ENCODE measurements at regions not wholly inside any gene's neighbourhood (a gene's known extent, or its start where the extent isn't known, plus 50 kb on each side); places are given as distances from the start of the nearest gene placed in this dataset.

DNA sequence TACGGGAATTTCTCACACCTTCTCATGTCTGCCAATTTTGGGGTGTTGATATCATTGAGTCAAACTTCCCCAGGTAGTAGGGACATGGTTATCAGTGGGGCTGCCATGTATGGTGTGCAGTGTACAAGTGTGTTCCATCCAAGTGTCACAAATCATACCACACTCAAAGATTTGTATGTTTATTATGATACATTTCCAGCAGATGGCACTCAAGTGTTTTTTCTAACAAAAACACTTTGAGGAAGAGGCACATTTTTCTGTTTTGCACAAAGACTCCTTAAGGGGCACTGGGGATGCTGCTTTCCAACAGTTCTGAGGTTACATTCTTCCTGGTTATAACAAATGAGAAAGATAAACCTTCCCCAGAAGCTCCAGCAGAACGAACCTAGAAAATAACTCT, 414.5 kb downstream of the REEP3 start:
- WGBS, result 43% methylated on average over 2 of the region's 2 CpGs
- H3K27ac ChIP-seq, result no peak overlapping the region
- no peaks in the 10 kb centered on the region for H3K27me3 ChIP-seq

DNA sequence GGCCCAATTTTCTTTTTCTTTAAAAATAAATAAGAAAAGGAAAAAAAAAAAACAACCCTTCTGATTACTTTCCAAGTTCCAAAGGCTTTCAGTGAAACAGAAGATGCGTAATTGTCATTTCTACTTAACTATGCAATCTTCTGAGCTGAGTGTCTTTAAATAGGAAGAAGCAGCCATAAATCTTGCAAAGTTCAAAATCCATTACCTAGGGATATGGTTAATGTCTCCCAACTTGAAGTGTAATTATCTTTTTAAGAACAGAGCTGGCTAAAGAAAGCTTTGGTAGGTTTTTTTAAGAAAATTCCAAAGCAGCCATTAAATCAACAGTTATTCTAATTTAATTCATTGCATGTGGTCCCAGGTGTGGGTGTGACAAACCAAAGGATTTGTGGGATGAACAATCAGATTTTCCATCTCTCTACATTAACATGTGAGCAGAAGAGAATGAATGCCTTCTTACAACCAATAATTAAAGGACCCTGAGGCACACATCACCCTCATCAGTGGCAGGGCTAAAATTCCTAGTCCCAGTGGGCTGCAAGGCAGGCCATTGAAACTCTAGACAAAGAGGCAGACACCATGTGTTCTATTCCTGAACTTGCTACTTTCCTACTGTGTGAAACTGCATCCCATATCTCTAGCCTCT, 419.2 kb downstream of the REEP3 start:
- Histone ChIP-seq H3K9me3 (no peaks in the 10 kb centered on the region), H3K36me3 (no peaks in the 10 kb centered on the region), H3K27ac (no peak overlapping the region), H3K4me3 (no peak overlapping the region), H3K4me1 (no peaks in the 10 kb centered on the region), H3K27me3 (no peaks in the 10 kb centered on the region)
- DNase-seq (ENCODE audit: low spot score in 2 of 2), result no peak
- 82% methylated on average over 1 of the region's 1 CpG for WGBS
- TF ChIP-seq, protein P1, sequence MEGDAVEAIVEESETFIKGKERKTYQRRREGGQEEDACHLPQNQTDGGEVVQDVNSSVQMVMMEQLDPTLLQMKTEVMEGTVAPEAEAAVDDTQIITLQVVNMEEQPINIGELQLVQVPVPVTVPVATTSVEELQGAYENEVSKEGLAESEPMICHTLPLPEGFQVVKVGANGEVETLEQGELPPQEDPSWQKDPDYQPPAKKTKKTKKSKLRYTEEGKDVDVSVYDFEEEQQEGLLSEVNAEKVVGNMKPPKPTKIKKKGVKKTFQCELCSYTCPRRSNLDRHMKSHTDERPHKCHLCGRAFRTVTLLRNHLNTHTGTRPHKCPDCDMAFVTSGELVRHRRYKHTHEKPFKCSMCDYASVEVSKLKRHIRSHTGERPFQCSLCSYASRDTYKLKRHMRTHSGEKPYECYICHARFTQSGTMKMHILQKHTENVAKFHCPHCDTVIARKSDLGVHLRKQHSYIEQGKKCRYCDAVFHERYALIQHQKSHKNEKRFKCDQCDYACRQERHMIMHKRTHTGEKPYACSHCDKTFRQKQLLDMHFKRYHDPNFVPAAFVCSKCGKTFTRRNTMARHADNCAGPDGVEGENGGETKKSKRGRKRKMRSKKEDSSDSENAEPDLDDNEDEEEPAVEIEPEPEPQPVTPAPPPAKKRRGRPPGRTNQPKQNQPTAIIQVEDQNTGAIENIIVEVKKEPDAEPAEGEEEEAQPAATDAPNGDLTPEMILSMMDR (IDR thresholded peaks at IDR 0.05), result no peak
- TF ChIP-seq EP300 (IDR thresholded peaks at IDR 0.05) (no peak), POLR2A (IDR thresholded peaks at IDR 0.05) (no peak), POLR2AphosphoS5 (IDR thresholded peaks at IDR 0.05) (no peak)

More for the DNA sequence above, 414.5 kb downstream of the REEP3 start:
- TF ChIP-seq POLR2A (IDR thresholded peaks at IDR 0.05) (no peak), EP300 (IDR thresholded peaks at IDR 0.05) (no peak), POLR2AphosphoS5 (IDR thresholded peaks at IDR 0.05) (no peak)
- TF ChIP-seq, protein P1 (IDR thresholded peaks at IDR 0.05), result no peak
- no peaks in the 10 kb centered on the region for H3K36me3 ChIP-seq
- H3K4me1 ChIP-seq, result no peaks in the 10 kb centered on the region
- no peaks in the 10 kb centered on the region for H3K9me3 ChIP-seq
- no peak for DNase-seq (ENCODE audit: low spot score in 2 of 2)
- no peak overlapping the region for H3K4me3 ChIP-seq

DNA sequence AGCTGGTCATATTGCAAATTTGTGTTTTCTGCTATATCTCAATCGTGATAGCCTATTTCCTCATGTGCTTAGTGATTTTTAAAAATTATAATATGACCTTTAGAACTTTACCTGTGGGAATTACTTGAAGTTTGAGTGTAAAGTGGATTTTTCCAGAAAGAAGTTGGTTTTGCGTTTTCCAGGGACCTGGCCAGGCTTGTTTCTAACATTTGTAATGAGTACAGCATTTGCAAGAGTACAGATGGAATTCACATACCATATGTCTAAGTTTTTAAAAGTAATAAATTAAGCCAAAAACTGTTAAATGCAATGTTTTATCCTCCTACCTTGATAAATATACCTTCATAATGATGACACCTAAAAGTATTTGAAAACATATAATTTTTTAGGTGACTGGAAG, 443.2 kb downstream of the REEP3 start:
- no peaks in the 10 kb centered on the region for H3K9me3 ChIP-seq
- DNase-seq (ENCODE audit: low spot score in 2 of 2), result no peak
- H3K36me3 ChIP-seq, result no peaks in the 10 kb centered on the region
- H3K27ac ChIP-seq, result no peak overlapping the region
- WGBS, result 77% methylated on average over 2 of the region's 2 CpGs
- H3K27me3 ChIP-seq, result no peaks in the 10 kb centered on the region
- H3K4me1 ChIP-seq, result no peaks in the 10 kb centered on the region
- no peak overlapping the region for H3K4me3 ChIP-seq
- TF ChIP-seq, protein P1 (IDR thresholded peaks at IDR 0.05), result no peak
- TF ChIP-seq POLR2A (IDR thresholded peaks at IDR 0.05) (no peak), POLR2AphosphoS5 (IDR thresholded peaks at IDR 0.05) (no peak), EP300 (IDR thresholded peaks at IDR 0.05) (no peak)

DNA sequence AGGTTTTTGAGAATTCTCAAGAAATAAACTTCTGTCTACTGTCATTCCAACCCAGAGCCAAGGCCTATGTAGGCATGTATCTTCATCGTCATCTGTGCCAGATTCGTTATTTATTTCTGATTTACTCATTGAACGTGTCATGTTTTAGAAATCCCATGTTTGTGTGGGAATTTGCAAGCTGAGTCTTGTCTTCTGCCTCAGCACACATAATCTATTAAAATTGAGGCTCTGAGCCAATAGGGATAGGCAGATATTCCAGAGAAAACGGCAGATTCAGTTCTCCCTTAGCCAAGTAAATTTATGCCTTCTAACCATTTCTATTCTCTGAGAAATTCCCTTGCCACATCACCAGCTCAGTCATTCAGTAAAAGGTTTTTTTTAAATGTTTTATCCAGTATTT, 444.6 kb downstream of the REEP3 start:
- Histone ChIP-seq H3K27ac (no peak overlapping the region), H3K36me3 (no peaks in the 10 kb centered on the region), H3K4me1 (no peaks in the 10 kb centered on the region), H3K27me3 (no peaks in the 10 kb centered on the region), H3K4me3 (no peak overlapping the region), H3K9me3 (no peaks in the 10 kb centered on the region)
- no peak for DNase-seq (ENCODE audit: low spot score in 2 of 2)
- 28% methylated on average over 4 of the region's 4 CpGs for WGBS
- TF ChIP-seq EP300 (IDR thresholded peaks at IDR 0.05) (no peak), POLR2A (IDR thresholded peaks at IDR 0.05) (no peak), POLR2AphosphoS5 (IDR thresholded peaks at IDR 0.05) (no peak)
- TF ChIP-seq, protein P1 (IDR thresholded peaks at IDR 0.05), result no peak

DNA sequence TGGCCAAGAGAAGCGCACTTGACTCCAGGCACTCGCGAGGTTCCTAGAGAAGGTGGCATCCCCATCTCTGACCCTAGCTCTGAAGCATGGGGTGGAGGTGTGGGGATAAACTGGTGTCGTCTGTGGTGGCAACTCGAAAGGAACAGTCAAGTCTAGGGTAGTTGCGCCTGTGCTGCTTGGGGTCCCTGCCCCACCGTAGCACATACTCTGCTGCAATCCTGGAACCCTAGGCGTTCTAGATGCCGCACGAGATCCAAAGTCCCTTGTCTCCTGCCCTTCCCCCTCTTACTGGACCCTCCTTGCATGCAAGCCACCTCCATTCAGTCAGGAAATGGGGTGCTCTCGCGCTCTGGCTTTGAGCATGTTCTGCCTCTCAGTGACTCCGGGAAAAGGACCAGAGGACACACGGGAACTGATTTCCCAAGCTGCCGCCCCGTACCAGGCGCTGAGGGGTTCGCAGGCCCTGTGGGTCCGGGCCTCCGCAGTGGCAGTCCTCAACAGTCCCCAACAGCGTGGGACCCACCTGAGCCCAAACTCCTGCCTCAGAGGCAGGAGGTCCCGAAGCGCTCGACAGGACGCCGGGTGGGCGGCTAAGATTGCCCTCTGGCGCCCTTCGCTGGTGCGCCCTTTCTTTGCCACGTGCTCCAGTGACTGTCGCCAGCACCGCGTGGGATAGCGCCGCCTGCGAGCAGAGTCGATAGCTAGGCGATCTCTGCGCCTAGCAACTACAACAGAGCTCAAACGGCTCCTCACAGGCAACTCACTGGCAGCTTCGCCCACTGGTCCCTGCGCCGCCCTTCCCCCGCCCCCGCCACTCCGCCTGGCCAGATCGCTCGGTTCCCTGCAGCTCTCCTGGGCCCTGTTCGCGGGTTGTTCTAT, 452.0 kb downstream of the REEP3 start:
- no peak overlapping the region for H3K27ac ChIP-seq
- TF ChIP-seq POLR2AphosphoS5 (IDR thresholded peaks at IDR 0.05), result no peak
- TF ChIP-seq POLR2A (IDR thresholded peaks at IDR 0.05), result no peak
- TF ChIP-seq, protein P1 (IDR thresholded peaks at IDR 0.05), result no peak
- TF ChIP-seq EP300 (IDR thresholded peaks at IDR 0.05), result no peak
- H3K27me3 ChIP-seq, result no peaks in the 10 kb centered on the region
- no peak for DNase-seq (ENCODE audit: low spot score in 2 of 2)
- no peaks in the 10 kb centered on the region for H3K4me1 ChIP-seq
- no peaks in the 10 kb centered on the region for H3K36me3 ChIP-seq
- H3K9me3 ChIP-seq, result no peaks in the 10 kb centered on the region
- 88% methylated on average over 28 of the region's 51 CpGs for WGBS
- no peak overlapping the region for H3K4me3 ChIP-seq
